ENCODE measurements at regions not wholly inside any gene's neighbourhood (a gene's known extent, or its start where the extent isn't known, plus 50 kb on each side); places are given as distances from the start of the nearest gene placed in this dataset.

DNA sequence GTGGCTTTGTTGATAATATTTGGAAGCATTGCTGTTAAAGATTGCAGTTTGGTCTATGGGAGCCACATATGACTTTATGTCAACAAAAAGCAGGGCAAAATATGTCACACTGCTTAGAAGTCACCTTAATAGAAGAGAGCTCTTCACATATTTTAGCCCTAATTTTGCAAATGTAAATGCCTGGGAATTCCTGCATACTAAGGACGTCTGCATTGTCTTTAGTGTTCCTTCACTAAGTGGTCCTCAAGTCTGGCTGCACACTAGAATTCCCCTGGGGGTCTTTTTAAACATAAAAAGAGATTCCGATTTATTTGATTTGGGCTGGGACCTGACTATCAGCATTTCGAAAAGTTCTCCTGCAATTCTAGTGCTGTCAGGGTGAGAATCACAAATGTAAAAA lies 495.1 kb upstream of the FAM241A start:
- no peak for TF ChIP-seq CTCF (IDR thresholded peaks at IDR 0.05; ENCODE audit: control extremely low read depth, extremely low read depth, low read depth, missing control alignments)
- no peak for DNase-seq (ENCODE audit: extremely low spot score)
- ChIA-PET CTCF (interaction anchor here (0.8 kb wide), 1 partner anchor 282 kb away, joined by 3 read pairs; no protein-coding TSS in a partner anchor), POLR2A (no interaction called here)

DNA sequence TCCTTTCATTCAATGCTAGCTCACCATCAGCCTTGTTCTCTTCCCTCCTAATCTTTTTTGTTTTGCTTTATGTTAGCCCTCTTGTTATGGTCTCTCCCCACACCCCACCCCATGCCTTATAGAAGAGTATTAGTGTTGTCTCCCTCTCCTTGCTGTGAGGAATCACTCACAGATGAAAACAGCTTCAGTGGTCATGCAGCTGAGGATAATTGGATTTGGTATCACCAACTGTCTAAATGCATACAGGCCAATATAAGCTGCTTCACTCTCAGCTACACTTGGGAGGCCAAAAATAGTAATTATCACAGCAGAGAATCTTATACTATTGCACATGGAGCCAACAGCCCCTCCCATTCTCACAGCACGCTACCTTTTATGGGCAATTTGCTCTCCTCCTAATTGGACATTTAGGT lies 494.6 kb upstream of the FAM241A start:
- TF ChIP-seq CTCF (IDR thresholded peaks at IDR 0.05; ENCODE audit: control extremely low read depth, extremely low read depth, low read depth, missing control alignments): no peak
- POLR2A ChIA-PET: no interaction called here
- CTCF ChIA-PET: no interaction called here
- DNase-seq (ENCODE audit: extremely low spot score): no peak

DNA sequence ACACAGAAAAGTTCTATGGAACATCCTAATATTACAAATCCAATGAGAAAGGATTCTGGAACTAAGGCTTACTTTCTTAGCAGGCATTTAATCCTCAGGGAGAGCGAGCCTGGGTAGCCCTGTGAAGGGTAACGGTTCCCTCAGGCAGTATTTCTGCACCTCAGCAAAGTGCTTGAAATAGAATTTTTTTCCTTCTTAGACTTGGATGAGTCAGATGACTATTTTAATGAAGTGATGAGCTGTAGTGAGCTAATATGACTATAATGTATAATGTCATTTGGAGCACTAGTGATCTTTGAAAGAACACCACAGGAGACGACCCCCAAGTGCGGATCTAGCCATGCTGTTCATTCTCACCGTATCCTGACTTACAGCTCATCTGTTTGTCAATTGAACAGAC lies 493.0 kb upstream of the FAM241A start:
- TF ChIP-seq CTCF (IDR thresholded peaks at IDR 0.05; ENCODE audit: control extremely low read depth, extremely low read depth, low read depth, missing control alignments): no peak
- ChIA-PET POLR2A (no interaction called here), CTCF (interaction anchor here (1.0 kb wide), 1 partner anchor 11 kb away, joined by 5 read pairs; no protein-coding TSS in a partner anchor)
- DNase-seq (ENCODE audit: extremely low spot score): no peak

DNA sequence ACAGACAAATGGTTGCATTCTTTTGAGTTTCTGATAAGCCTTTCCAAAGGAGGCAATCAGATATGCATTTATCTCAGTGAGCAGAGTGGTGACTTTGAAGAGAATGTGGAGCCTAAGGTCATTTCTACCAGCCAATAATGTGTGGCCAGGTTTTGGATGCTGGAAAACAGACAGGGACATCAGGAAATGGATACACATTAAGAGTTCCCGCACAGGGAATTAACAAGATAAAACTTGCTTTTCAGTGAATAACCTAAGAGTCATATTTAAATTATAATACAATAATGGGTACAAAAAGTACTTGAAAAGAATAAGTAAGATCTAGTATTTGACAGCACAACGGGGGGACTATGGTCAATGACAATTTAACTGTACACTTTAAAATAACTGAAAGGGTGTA lies 492.3 kb upstream of the FAM241A start:
- ChIA-PET CTCF (interaction anchor here (1.7 kb wide), 1 partner anchor 13 kb away, joined by 3 read pairs; no protein-coding TSS in a partner anchor), POLR2A (no interaction called here)
- no peak for TF ChIP-seq CTCF (IDR thresholded peaks at IDR 0.05; ENCODE audit: control extremely low read depth, extremely low read depth, low read depth, missing control alignments)
- no peak for DNase-seq (ENCODE audit: extremely low spot score)

DNA sequence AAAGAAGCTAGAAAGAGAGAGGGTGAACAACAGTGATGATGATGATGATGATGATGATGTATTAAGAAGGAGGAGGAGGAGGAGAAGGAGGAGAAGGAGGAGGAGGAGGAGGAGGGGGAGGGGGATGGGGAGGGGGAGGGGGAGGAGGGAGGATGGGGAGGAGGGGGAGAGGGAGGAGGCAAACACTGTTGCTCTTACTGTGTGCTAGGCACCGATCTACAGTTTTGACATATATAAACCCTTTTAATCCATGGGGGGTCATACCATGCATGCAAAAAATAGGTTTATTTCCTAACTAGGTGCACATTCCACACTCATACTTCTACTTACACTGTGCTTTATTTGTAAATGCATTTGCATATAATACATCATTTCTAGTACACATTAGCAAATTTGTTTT lies 482.8 kb upstream of the FAM241A start:
- CTCF ChIA-PET: interaction anchor here (1.6 kb wide), 1 partner anchor 14 kb away, joined by 4 read pairs; no protein-coding TSS in a partner anchor
- POLR2A ChIA-PET: no interaction called here
- TF ChIP-seq CTCF (IDR thresholded peaks at IDR 0.05; ENCODE audit: control extremely low read depth, extremely low read depth, low read depth, missing control alignments): no peak
- DNase-seq (ENCODE audit: extremely low spot score): no peak

DNA sequence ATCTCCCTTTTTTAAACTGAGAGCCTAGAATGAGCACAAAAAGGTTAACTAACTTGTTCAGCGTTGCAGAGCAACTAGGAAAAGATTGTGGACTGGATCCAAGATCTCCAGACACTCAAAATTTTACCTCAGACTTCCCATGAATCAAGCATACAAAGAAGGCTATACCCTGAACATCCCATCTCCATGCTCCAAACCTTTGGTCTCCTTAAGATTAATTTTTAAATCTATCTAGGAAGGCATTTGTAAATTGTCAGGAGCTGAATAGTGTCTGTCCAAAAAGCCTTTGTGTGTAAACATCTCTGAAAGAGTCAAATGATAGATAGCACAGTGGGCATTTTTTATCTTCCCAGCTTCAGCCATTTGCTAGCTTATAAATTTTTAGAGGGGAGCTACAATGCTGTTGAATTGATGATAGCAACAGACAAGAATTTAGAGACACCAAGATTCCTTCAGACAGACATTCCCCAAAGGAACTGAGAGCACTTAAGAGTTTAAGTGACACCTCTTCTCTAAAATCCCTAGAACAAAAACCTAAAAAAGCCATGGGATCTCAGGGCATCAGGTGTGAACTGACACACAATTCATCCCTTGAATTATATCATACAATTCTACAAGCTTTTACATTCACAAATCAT lies 480.8 kb upstream of the FAM241A start:
- POLR2A ChIA-PET: no interaction called here

More for the DNA sequence above, 480.8 kb upstream of the FAM241A start:
- DNase-seq (ENCODE audit: extremely low spot score): no peak
- no peak for TF ChIP-seq CTCF (IDR thresholded peaks at IDR 0.05; ENCODE audit: control extremely low read depth, extremely low read depth, low read depth, missing control alignments)
- CTCF ChIA-PET: interaction anchor here (1.1 to 1.3 kb wide), 2 partner anchors 8 to 53 kb away, joined by 3 read pairs; no protein-coding TSS in a partner anchor
